ENCODE measurements at regions not wholly inside any gene's neighbourhood (a gene's known extent, or its start where the extent isn't known, plus 50 kb on each side); places are given as distances from the start of the nearest gene placed in this dataset.

DNA sequence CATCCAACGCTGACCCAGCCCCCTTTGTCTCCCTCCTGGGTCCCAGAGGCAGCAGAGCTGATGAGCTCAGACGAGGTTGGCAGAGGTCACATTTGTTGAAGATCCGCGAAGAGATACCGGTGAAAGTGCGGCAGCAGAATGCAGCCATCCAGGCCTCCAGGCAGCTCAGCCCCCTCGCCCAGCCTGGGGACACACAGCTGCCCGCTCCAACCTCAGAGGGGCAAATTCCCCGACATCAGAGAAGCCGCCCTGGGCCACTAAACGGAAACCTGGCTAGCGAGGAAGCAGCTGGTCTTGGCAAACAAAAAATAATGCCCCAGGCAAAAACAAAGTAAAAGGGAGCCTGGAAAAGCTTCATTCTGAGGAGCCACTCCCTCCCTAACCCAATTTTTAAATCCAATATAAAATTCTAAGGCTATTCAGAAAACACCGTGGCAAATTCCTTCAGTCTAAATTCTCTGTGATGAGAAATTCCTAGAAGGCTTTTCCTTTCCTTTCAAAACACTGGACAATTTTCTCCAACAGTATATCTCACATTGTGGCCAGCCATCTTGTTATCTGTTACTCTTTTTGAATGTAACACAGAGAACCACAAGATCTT is 262.4 kb downstream of the SS18 start:
- TF ChIP-seq, protein P1, sequence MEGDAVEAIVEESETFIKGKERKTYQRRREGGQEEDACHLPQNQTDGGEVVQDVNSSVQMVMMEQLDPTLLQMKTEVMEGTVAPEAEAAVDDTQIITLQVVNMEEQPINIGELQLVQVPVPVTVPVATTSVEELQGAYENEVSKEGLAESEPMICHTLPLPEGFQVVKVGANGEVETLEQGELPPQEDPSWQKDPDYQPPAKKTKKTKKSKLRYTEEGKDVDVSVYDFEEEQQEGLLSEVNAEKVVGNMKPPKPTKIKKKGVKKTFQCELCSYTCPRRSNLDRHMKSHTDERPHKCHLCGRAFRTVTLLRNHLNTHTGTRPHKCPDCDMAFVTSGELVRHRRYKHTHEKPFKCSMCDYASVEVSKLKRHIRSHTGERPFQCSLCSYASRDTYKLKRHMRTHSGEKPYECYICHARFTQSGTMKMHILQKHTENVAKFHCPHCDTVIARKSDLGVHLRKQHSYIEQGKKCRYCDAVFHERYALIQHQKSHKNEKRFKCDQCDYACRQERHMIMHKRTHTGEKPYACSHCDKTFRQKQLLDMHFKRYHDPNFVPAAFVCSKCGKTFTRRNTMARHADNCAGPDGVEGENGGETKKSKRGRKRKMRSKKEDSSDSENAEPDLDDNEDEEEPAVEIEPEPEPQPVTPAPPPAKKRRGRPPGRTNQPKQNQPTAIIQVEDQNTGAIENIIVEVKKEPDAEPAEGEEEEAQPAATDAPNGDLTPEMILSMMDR (IDR thresholded peaks at IDR 0.05) = no peak
- TF ChIP-seq KDM1A (IDR thresholded peaks at IDR 0.05; ENCODE audit: low read depth) = no peak
- no peak for TF ChIP-seq ZFP36 (IDR thresholded peaks at IDR 0.05; ENCODE audit: borderline replicate concordance, partially characterized antibody)
- TF ChIP-seq RAD21 (conservative IDR thresholded peaks at IDR 0.05 in 1 of 2, IDR thresholded peaks at IDR 0.05 in 1 of 2) = no peak
- TF ChIP-seq POLR2A (IDR thresholded peaks at IDR 0.05; ENCODE audit: low read length) = no peak
- TF ChIP-seq CBX8 (IDR thresholded peaks at IDR 0.05) = no peak
- no peak for TF ChIP-seq KDM5A (IDR thresholded peaks at IDR 0.05)
- TF ChIP-seq POLR2AphosphoS2 (conservative IDR thresholded peaks at IDR 0.05; ENCODE audit: low read length) = no peak
- TF ChIP-seq EHF (CRISPR knock-in tag; IDR thresholded peaks at IDR 0.05) = no peak
- TF ChIP-seq, protein P2, sequence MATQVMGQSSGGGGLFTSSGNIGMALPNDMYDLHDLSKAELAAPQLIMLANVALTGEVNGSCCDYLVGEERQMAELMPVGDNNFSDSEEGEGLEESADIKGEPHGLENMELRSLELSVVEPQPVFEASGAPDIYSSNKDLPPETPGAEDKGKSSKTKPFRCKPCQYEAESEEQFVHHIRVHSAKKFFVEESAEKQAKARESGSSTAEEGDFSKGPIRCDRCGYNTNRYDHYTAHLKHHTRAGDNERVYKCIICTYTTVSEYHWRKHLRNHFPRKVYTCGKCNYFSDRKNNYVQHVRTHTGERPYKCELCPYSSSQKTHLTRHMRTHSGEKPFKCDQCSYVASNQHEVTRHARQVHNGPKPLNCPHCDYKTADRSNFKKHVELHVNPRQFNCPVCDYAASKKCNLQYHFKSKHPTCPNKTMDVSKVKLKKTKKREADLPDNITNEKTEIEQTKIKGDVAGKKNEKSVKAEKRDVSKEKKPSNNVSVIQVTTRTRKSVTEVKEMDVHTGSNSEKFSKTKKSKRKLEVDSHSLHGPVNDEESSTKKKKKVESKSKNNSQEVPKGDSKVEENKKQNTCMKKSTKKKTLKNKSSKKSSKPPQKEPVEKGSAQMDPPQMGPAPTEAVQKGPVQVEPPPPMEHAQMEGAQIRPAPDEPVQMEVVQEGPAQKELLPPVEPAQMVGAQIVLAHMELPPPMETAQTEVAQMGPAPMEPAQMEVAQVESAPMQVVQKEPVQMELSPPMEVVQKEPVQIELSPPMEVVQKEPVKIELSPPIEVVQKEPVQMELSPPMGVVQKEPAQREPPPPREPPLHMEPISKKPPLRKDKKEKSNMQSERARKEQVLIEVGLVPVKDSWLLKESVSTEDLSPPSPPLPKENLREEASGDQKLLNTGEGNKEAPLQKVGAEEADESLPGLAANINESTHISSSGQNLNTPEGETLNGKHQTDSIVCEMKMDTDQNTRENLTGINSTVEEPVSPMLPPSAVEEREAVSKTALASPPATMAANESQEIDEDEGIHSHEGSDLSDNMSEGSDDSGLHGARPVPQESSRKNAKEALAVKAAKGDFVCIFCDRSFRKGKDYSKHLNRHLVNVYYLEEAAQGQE (IDR thresholded peaks at IDR 0.05) = no peak
- TF ChIP-seq NR3C1 (IDR thresholded peaks at IDR 0.05) = no peak
- TF ChIP-seq BHLHE40 (IDR thresholded peaks at IDR 0.05; ENCODE audit: low read depth, low read length) = no peak
- no peak for TF ChIP-seq EP300 (IDR thresholded peaks at IDR 0.05)
- no peak for TF ChIP-seq ZC3H11A (IDR thresholded peaks at IDR 0.05)

Data from A549 (cell line).